K562 (cell line): ENCODE measurements at regions not wholly inside any gene's neighbourhood (a gene's known extent, or its start where the extent isn't known, plus 50 kb on each side); places are given as distances from the start of the nearest gene placed in this dataset.

Experiments used
- BDP1 ChIP-seq: IDR thresholded peaks from 3 replicates; pipeline ENCODE4 v1.6.1; 2011; ENCODE audit not compliant: insufficient read length, insufficient read depth
- NFIC ChIP-seq: fragments of 450-650 bp; IDR thresholded peaks from 2 replicates; pipeline ENCODE4 v1.6.1; 2017; ENCODE audit warnings: mild to moderate bottlenecking, inconsistent platforms
- PBX2 ChIP-seq, 2 experiments: IDR thresholded peaks in 1 of 2; conservative IDR thresholded peaks in 1 of 2; 2 replicates each; pipeline ENCODE4 v1.6.1; 2016; ENCODE audit warnings: low read depth in 2 of 2, mild to moderate bottlenecking in 1 of 2, missing compliant biosample characterization in 1 of 2, missing genetic modification characterization in 1 of 2, moderate library complexity in 1 of 2
- POLR2G ChIP-seq: fragments of 200-400 bp; formaldehyde crosslinking; IDR thresholded peaks from 2 replicates; pipeline ENCODE4 v1.6.1; 2017; ENCODE audit warnings: low read depth, mild to moderate bottlenecking, antibody characterized with exemption, low read length, moderate library complexity
- SRF ChIP-seq, 2 experiments: fragments of 250-450, 450-650 bp in 1 of 2; sonication (Bioruptor Pico) in 1 of 2; sonication (generic) in 1 of 2; formaldehyde crosslinking; IDR thresholded peaks; 2 replicates each; pipeline versions ENCODE4 v1.5.0 to v1.5.1; 2020 to 2022; ENCODE audit warnings: mild to moderate bottlenecking in 1 of 2, missing genetic modification reagents in 1 of 2
- TOE1 ChIP-seq, 2 experiments: fragments of 450-650 bp in 1 of 2; sonication (generic) in 1 of 2; formaldehyde crosslinking in 1 of 2; IDR thresholded peaks; 2 replicates each; pipeline versions ENCODE4 v1.7.1 to v1.8.0; 2016 to 2022; ENCODE audit warnings: borderline replicate concordance in 2 of 2, mild to moderate bottlenecking in 2 of 2, antibody characterized with exemption in 1 of 2, inconsistent platforms in 1 of 2, low read depth in 1 of 2, missing genetic modification reagents in 1 of 2, moderate library complexity in 1 of 2
- ZNF778 ChIP-seq: fragments of 450-650 bp; formaldehyde crosslinking; IDR thresholded peaks from 2 replicates; pipeline ENCODE4 v1.4.0; 2020; ENCODE audit warnings: mild to moderate bottlenecking, moderate library complexity
- TF ChIP-seq, protein P1 (sequence below): fragments of 450-650 bp; formaldehyde crosslinking; IDR thresholded peaks from 2 replicates; pipeline ENCODE4 v1.4.0; 2020; ENCODE audit warnings: mild to moderate bottlenecking, mixed read lengths

GRCh38 chr10:2279711-2280110 is 542.4 kb upstream of the ADARB2 start:
- TF ChIP-seq PBX2 (CRISPR knock-in tag; IDR thresholded peaks at IDR 0.05; ENCODE audit: low read depth): no peak
- no peak for TF ChIP-seq PBX2 (tag; conservative IDR thresholded peaks at IDR 0.05; ENCODE audit: low read depth)
- TF ChIP-seq, protein P1, sequence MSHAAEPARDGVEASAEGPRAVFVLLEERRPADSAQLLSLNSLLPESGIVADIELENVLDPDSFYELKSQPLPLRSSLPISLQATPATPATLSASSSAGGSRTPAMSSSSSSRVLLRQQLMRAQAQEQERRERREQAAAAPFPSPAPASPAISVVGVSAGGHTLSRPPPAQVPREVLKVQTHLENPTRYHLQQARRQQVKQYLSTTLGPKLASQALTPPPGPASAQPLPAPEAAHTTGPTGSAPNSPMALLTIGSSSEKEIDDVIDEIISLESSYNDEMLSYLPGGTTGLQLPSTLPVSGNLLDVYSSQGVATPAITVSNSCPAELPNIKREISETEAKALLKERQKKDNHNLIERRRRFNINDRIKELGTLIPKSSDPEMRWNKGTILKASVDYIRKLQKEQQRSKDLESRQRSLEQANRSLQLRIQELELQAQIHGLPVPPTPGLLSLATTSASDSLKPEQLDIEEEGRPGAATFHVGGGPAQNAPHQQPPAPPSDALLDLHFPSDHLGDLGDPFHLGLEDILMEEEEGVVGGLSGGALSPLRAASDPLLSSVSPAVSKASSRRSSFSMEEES (CRISPR knock-in tag): no peak
- TF ChIP-seq NFIC: no peak
- TF ChIP-seq BDP1: no peak
- no peak for TF ChIP-seq POLR2G
- TF ChIP-seq SRF (CRISPR knock-in tag; IDR thresholded peaks at IDR 0.05): no peak
- TF ChIP-seq ZNF778 (CRISPR knock-in tag): no peak
- no peak for TF ChIP-seq TOE1 (IDR thresholded peaks at IDR 0.05; ENCODE audit: borderline replicate concordance)
- TF ChIP-seq TOE1 (CRISPR knock-in tag; IDR thresholded peaks at IDR 0.05; ENCODE audit: borderline replicate concordance, low read depth): no peak
